ENCODE measurements at regions not wholly inside any gene's neighbourhood (a gene's known extent, or its start where the extent isn't known, plus 50 kb on each side); places are given as distances from the start of the nearest gene placed in this dataset.

DNA sequence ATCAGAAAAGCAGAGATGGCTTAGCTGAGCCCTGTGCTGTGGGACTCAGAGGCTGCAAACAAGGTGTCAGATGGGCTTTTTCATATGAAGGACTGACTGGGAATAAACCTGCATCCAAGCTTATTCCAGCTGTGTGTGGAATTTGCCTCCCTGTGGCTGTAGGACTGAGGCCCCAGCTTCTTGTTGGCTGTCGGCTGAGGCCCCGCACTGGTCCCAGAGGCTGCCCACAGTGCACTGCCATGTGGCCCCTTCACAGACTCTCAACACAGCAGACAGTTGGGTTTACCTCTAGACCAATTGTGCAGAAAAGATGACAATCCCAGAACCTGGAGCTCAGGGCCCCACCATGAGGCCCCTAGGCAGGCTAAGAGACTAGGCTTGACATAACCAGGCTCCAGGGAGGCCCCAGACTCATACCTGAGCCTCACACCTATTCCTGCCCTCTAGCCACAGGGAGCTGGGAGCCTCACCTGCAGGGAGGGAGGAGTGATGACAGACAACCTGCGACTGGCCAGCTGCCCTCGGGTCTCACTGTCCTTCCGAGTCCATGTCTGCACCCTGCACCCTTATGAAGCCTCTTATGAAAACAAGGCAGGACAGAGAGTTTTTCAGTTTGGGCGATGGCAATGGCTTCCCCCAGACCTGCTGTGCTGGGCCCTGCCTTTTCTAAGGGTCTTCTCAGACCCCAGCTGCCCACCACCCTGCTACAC, 615.5 kb downstream of the NPHP4 start:
- TF ChIP-seq, protein P1, sequence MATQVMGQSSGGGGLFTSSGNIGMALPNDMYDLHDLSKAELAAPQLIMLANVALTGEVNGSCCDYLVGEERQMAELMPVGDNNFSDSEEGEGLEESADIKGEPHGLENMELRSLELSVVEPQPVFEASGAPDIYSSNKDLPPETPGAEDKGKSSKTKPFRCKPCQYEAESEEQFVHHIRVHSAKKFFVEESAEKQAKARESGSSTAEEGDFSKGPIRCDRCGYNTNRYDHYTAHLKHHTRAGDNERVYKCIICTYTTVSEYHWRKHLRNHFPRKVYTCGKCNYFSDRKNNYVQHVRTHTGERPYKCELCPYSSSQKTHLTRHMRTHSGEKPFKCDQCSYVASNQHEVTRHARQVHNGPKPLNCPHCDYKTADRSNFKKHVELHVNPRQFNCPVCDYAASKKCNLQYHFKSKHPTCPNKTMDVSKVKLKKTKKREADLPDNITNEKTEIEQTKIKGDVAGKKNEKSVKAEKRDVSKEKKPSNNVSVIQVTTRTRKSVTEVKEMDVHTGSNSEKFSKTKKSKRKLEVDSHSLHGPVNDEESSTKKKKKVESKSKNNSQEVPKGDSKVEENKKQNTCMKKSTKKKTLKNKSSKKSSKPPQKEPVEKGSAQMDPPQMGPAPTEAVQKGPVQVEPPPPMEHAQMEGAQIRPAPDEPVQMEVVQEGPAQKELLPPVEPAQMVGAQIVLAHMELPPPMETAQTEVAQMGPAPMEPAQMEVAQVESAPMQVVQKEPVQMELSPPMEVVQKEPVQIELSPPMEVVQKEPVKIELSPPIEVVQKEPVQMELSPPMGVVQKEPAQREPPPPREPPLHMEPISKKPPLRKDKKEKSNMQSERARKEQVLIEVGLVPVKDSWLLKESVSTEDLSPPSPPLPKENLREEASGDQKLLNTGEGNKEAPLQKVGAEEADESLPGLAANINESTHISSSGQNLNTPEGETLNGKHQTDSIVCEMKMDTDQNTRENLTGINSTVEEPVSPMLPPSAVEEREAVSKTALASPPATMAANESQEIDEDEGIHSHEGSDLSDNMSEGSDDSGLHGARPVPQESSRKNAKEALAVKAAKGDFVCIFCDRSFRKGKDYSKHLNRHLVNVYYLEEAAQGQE (IDR thresholded peaks at IDR 0.05), result no peak
- TF ChIP-seq, protein P2, sequence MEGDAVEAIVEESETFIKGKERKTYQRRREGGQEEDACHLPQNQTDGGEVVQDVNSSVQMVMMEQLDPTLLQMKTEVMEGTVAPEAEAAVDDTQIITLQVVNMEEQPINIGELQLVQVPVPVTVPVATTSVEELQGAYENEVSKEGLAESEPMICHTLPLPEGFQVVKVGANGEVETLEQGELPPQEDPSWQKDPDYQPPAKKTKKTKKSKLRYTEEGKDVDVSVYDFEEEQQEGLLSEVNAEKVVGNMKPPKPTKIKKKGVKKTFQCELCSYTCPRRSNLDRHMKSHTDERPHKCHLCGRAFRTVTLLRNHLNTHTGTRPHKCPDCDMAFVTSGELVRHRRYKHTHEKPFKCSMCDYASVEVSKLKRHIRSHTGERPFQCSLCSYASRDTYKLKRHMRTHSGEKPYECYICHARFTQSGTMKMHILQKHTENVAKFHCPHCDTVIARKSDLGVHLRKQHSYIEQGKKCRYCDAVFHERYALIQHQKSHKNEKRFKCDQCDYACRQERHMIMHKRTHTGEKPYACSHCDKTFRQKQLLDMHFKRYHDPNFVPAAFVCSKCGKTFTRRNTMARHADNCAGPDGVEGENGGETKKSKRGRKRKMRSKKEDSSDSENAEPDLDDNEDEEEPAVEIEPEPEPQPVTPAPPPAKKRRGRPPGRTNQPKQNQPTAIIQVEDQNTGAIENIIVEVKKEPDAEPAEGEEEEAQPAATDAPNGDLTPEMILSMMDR (IDR thresholded peaks at IDR 0.05; ENCODE audit: low read depth, low read length, missing input control), result no peak
- TF ChIP-seq HNF4G (IDR thresholded peaks at IDR 0.05) (no peak), JUND (IDR thresholded peaks at IDR 0.05) (no peak), FOXA1 (IDR thresholded peaks at IDR 0.05) (no peak)
- TF ChIP-seq, protein P3, sequence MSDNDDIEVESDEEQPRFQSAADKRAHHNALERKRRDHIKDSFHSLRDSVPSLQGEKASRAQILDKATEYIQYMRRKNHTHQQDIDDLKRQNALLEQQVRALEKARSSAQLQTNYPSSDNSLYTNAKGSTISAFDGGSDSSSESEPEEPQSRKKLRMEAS (IDR thresholded peaks at IDR 0.05), result no peak
